Astrocyte (in vitro differentiated cells and primary cell): ENCODE measurements at regions not wholly inside any gene's neighbourhood (a gene's known extent, or its start where the extent isn't known, plus 50 kb on each side); places are given as distances from the start of the nearest gene placed in this dataset.

Source experiments
- DNase-seq: peaks from one replicate; pipeline ENCODE4 v3.0.0-alpha.2; 2010; ENCODE audit warnings: low read depth
- FAIRE-seq: peaks from 2 replicates; lab custom pipeline; 2011; peaks lifted over from hg19 to GRCh38; lab: Jason Lieb, UNC
- H2AFZ ChIP-seq: 2 replicates; pipeline ENCODE4 v1.6.0; 2012; ENCODE audit warnings: low read depth, low read length, inconsistent platforms
- H3K27ac ChIP-seq: 2 replicates; pipeline ENCODE4 v1.5.1; 2011; ENCODE audit warnings: low read depth, low read length, inconsistent platforms
- H3K27me3 ChIP-seq: 2 replicates; pipeline ENCODE4 v1.6.0; 2011; ENCODE audit warnings: low read length, inconsistent platforms; ENCODE audit not compliant: insufficient read depth
- H3K36me3 ChIP-seq: 2 replicates; pipeline ENCODE4 v1.5.1; 2011; ENCODE audit warnings: low read length, inconsistent platforms; ENCODE audit not compliant: insufficient read depth
- H3K4me1 ChIP-seq: 2 replicates; pipeline ENCODE4 v1.5.1; 2011; ENCODE audit warnings: low read length, inconsistent platforms; ENCODE audit not compliant: insufficient read depth
- H3K4me2 ChIP-seq: 2 replicates; pipeline ENCODE4 v1.6.0; 2012; ENCODE audit warnings: low read length, inconsistent platforms
- H3K4me3 ChIP-seq: 2 replicates; pipeline ENCODE4 v1.5.1; 2011; ENCODE audit warnings: low read depth, mild to moderate bottlenecking, low read length, inconsistent platforms; ENCODE audit not compliant: insufficient read depth
- H3K79me2 ChIP-seq: 2 replicates; pipeline ENCODE4 v1.6.0; 2012; ENCODE audit warnings: mild to moderate bottlenecking, low read length, inconsistent platforms; ENCODE audit not compliant: insufficient read depth
- H3K9ac ChIP-seq: 2 replicates; pipeline ENCODE4 v1.6.0; 2012; ENCODE audit warnings: mild to moderate bottlenecking, low read length, inconsistent platforms
- H3K9me3 ChIP-seq: 2 replicates; pipeline ENCODE4 v1.5.1; 2012; ENCODE audit warnings: low read depth, mild to moderate bottlenecking, low read length, inconsistent platforms; ENCODE audit not compliant: insufficient read depth
- H4K20me1 ChIP-seq: 2 replicates; pipeline ENCODE4 v1.6.0; 2012; ENCODE audit warnings: low read length, inconsistent platforms; ENCODE audit not compliant: insufficient read depth
- H3K27ac Mint-ChIP-seq: one replicate; pipeline ENCODE4 v1.8.0; 2021; ENCODE audit warnings: mild to moderate bottlenecking, mixed read lengths; ENCODE audit not compliant: unreplicated experiment
- H3K27me3 Mint-ChIP-seq: one replicate; pipeline ENCODE4 v1.8.0; 2021; ENCODE audit warnings: low read depth, mixed read lengths; ENCODE audit not compliant: unreplicated experiment
- H3K36me3 Mint-ChIP-seq: one replicate; pipeline ENCODE4 v1.8.0; 2021; ENCODE audit warnings: low read depth, mixed read lengths; ENCODE audit not compliant: unreplicated experiment
- H3K4me1 Mint-ChIP-seq: one replicate; pipeline ENCODE4 v1.8.0; 2021; ENCODE audit warnings: low read depth, mixed read lengths; ENCODE audit not compliant: unreplicated experiment
- H3K4me3 Mint-ChIP-seq: one replicate; pipeline ENCODE4 v1.8.0; 2021; ENCODE audit warnings: mild to moderate bottlenecking, moderate library complexity, mixed read lengths; ENCODE audit not compliant: unreplicated experiment
- H3K9me3 Mint-ChIP-seq: one replicate; pipeline ENCODE4 v1.8.0; 2021; ENCODE audit warnings: mild to moderate bottlenecking, mixed read lengths; ENCODE audit not compliant: unreplicated experiment
- EZH2 ChIP-seq: IDR thresholded peaks from 2 replicates; pipeline ENCODE4 v1.6.1; 2012; ENCODE audit warnings: mild to moderate bottlenecking, low read length, inconsistent platforms; ENCODE audit not compliant: insufficient read depth
- TF ChIP-seq, protein P1 (sequence below): IDR thresholded peaks from 2 replicates; pipeline ENCODE4 v1.5.1; 2011; ENCODE audit warnings: low read depth, mild to moderate bottlenecking, inconsistent platforms, low read length, moderate library complexity; ENCODE audit not compliant: insufficient read depth

GRCh38 chr3:70565861-70566260, 253.4 kb upstream of the MDFIC2 start:
- Mint-ChIP-seq H3K4me1 (no peaks in the 10 kb centered on the region), H3K27me3 (no peaks in the 10 kb centered on the region), H3K27ac (no peak overlapping the region), H3K9me3 (no peaks in the 10 kb centered on the region), H3K36me3 (peaks cover 2% of the 10 kb centered on the region), H3K4me3 (no peak overlapping the region)
- no peak overlapping the region for H3K4me3 ChIP-seq
- no peak for TF ChIP-seq EZH2
- TF ChIP-seq, protein P1, sequence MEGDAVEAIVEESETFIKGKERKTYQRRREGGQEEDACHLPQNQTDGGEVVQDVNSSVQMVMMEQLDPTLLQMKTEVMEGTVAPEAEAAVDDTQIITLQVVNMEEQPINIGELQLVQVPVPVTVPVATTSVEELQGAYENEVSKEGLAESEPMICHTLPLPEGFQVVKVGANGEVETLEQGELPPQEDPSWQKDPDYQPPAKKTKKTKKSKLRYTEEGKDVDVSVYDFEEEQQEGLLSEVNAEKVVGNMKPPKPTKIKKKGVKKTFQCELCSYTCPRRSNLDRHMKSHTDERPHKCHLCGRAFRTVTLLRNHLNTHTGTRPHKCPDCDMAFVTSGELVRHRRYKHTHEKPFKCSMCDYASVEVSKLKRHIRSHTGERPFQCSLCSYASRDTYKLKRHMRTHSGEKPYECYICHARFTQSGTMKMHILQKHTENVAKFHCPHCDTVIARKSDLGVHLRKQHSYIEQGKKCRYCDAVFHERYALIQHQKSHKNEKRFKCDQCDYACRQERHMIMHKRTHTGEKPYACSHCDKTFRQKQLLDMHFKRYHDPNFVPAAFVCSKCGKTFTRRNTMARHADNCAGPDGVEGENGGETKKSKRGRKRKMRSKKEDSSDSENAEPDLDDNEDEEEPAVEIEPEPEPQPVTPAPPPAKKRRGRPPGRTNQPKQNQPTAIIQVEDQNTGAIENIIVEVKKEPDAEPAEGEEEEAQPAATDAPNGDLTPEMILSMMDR = no peak
- H3K27me3 ChIP-seq = peaks cover 3% of the 10 kb centered on the region
- no peak overlapping the region for H3K4me2 ChIP-seq
- no peaks in the 10 kb centered on the region for H3K79me2 ChIP-seq
- H3K9me3 ChIP-seq = no peaks in the 10 kb centered on the region
- FAIRE-seq = no peak
- H3K36me3 ChIP-seq = no peaks in the 10 kb centered on the region
- no peak overlapping the region for H3K27ac ChIP-seq
- no peak overlapping the region for H2AFZ ChIP-seq
- no peaks in the 10 kb centered on the region for H3K4me1 ChIP-seq
- DNase-seq = no peak
- H3K9ac ChIP-seq = no peak overlapping the region
- H4K20me1 ChIP-seq = no peaks in the 10 kb centered on the region

- H3K4me2 ChIP-seq = no peak overlapping the region
- Mint-ChIP-seq H3K27me3 (no peaks in the 10 kb centered on the region), H3K9me3 (no peaks in the 10 kb centered on the region), H3K4me3 (no peak overlapping the region), H3K4me1 (no peaks in the 10 kb centered on the region), H3K36me3 (peaks cover 2% of the 10 kb centered on the region), H3K27ac (no peak overlapping the region)
- H3K27me3 ChIP-seq = peaks cover 3% of the 10 kb centered on the region
- H3K9ac ChIP-seq = no peak overlapping the region
- no peak overlapping the region for H3K27ac ChIP-seq
- DNase-seq (no peak), FAIRE-seq (no peak)
- no peaks in the 10 kb centered on the region for H3K4me1 ChIP-seq
- no peaks in the 10 kb centered on the region for H4K20me1 ChIP-seq
- no peaks in the 10 kb centered on the region for H3K36me3 ChIP-seq
- H3K9me3 ChIP-seq = no peaks in the 10 kb centered on the region
- H3K4me3 ChIP-seq = no peak overlapping the region
- H2AFZ ChIP-seq = no peak overlapping the region
- H3K79me2 ChIP-seq = no peaks in the 10 kb centered on the region
- TF ChIP-seq, protein P1 = no peak
- no peak for TF ChIP-seq EZH2
These were observed 252.1 kb upstream of the MDFIC2 start for GRCh38 chr3:70564552-70564951.

- Mint-ChIP-seq H3K27me3 (no peaks in the 10 kb centered on the region), H3K4me1 (no peaks in the 10 kb centered on the region), H3K27ac (no peak overlapping the region), H3K36me3 (no peaks in the 10 kb centered on the region), H3K9me3 (no peaks in the 10 kb centered on the region), H3K4me3 (no peak overlapping the region)
- H3K4me3 ChIP-seq = no peak overlapping the region
- no peaks in the 10 kb centered on the region for H4K20me1 ChIP-seq
- no peaks in the 10 kb centered on the region for H3K36me3 ChIP-seq
- H3K27ac ChIP-seq = no peak overlapping the region
- H3K9me3 ChIP-seq = no peaks in the 10 kb centered on the region
- no peaks in the 10 kb centered on the region for H3K79me2 ChIP-seq
- FAIRE-seq = no peak
- H3K4me2 ChIP-seq = no peak overlapping the region
- no peak overlapping the region for H3K9ac ChIP-seq
- DNase-seq = peak; percentile 65
- no peaks in the 10 kb centered on the region for H3K4me1 ChIP-seq
- TF ChIP-seq, protein P1 = no peak
- no peak for TF ChIP-seq EZH2
- H3K27me3 ChIP-seq = peaks cover 3% of the 10 kb centered on the region
- no peak overlapping the region for H2AFZ ChIP-seq
These were observed 249.4 kb upstream of the MDFIC2 start for GRCh38 chr3:70561796-70562195.
